ENCODE measurements at regions not wholly inside any gene's neighbourhood (a gene's known extent, or its start where the extent isn't known, plus 50 kb on each side); places are given as distances from the start of the nearest gene placed in this dataset.

DNA sequence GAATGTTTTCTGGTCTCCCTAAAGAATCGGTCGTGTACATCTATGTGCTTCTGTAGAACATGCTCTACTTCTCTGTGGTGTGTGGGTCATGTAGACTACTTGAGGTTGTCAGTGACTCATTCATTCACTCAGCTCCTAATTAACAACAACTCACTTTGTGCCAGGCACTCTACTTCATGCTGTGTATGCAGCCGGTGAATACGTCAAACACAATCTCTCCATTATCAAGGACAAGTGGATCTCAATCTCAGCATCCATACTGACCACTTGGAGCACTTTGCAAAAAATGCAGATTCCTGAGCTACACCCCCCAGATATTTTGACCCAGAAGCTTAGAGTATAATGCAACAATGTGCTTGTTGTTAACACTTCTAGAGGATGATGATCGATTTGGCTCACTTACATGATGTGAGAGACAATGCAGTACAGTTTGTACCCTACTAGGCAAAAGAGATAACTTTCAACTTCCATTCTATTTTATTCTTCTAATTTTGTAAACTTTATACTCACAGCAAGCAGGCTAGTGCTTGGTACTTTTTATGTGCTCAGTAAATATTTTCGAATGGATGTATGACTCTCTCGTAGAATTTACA lies 508.6 kb upstream of the ADAMTS5 start:
- DNase-seq (ENCODE audit: insufficient read length, low spot score) (no peak), FAIRE-seq (no peak)
- TF ChIP-seq, protein P1, sequence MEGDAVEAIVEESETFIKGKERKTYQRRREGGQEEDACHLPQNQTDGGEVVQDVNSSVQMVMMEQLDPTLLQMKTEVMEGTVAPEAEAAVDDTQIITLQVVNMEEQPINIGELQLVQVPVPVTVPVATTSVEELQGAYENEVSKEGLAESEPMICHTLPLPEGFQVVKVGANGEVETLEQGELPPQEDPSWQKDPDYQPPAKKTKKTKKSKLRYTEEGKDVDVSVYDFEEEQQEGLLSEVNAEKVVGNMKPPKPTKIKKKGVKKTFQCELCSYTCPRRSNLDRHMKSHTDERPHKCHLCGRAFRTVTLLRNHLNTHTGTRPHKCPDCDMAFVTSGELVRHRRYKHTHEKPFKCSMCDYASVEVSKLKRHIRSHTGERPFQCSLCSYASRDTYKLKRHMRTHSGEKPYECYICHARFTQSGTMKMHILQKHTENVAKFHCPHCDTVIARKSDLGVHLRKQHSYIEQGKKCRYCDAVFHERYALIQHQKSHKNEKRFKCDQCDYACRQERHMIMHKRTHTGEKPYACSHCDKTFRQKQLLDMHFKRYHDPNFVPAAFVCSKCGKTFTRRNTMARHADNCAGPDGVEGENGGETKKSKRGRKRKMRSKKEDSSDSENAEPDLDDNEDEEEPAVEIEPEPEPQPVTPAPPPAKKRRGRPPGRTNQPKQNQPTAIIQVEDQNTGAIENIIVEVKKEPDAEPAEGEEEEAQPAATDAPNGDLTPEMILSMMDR (IDR thresholded peaks at IDR 0.05; ENCODE audit: insufficient read depth, missing control alignments), result no peak

DNA sequence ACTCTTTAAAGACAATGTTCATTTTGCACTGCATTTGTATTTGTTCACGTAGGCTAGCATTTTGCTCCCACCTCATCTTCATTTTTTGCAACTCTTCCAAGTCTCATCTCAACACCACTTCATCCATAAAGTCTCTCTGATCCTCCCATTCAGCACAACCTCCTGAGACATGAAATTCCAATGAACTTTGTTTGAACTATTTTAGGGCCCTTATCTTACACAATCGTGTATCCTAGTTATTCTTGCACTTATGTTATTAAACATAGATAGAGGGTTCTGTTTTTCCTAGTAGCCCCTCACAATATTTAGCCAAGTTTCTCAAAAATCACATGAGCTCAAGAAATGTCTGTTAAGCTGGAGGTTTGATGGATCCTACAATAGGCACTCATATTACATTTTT lies 500.5 kb upstream of the ADAMTS5 start:
- TF ChIP-seq, protein P1 (IDR thresholded peaks at IDR 0.05; ENCODE audit: insufficient read depth, missing control alignments), result no peak
- DNase-seq (ENCODE audit: insufficient read length, low spot score), result no peak
- no peak for FAIRE-seq

DNA sequence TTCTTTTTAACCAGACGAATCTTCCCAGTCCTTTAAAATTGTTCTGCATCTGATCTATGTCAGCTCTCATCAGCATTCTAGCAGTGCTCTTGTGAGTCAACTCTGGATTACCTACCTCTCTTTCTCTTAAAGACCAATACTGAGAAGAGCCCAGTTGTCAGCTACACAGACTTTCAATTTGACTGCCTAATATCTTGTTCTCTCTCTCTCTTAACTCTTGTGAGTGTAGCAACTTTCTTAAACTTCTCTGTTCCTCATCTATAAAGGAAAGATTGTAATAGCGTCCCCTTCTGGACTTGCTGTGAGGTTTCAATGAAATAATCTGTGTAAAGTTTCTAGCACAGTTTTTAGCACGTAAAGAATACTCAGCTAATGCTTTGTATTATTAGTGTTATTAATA lies 499.3 kb upstream of the ADAMTS5 start:
- FAIRE-seq, result no peak

DNA sequence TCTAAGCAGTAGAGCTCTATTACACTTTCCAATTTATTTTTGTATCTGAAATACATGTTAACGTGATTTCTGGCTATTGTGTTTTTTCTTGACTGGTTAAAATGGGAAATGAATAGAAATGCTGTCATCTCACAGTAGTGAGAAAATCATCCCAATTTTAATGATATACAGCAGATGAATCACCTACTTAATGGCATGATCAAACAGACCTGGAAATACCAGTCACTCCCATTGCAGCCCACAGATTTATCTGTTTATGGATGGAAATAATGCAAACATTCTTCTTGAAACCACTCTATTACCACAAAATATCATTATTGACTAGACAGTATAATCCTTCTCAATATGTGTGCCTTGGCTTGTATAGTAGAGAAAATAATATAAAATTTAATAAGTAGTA lies 497.8 kb upstream of the ADAMTS5 start:
- TF ChIP-seq, protein P1 (IDR thresholded peaks at IDR 0.05; ENCODE audit: insufficient read depth, missing control alignments), result no peak
- DNase-seq (ENCODE audit: insufficient read length, low spot score) (no peak), FAIRE-seq (no peak)

More for the DNA sequence above, 499.3 kb upstream of the ADAMTS5 start:
- no peak for DNase-seq (ENCODE audit: insufficient read length, low spot score)
- TF ChIP-seq, protein P1 (IDR thresholded peaks at IDR 0.05; ENCODE audit: insufficient read depth, missing control alignments), result no peak

DNA sequence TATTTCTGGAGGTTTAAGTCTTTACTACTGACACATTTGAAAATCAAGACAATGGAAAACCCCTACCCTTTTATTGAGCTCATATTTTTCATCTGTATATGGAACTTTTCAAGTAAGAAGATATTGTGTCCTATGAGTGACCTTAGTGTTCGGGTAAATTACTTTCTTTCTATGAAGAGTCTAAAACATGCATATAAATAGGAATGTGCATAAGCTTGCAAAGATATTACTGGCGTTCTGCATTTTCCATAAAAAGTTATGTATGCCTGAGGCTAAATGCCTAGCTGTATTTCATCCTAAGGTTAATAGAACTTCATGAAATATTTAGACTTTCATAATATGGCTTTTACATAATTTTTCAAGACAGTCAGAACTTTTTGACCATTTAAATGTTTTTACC lies 495.8 kb upstream of the ADAMTS5 start:
- FAIRE-seq, result no peak
- TF ChIP-seq, protein P1 (IDR thresholded peaks at IDR 0.05; ENCODE audit: insufficient read depth, missing control alignments), result no peak
- DNase-seq (ENCODE audit: insufficient read length, low spot score), result no peak

DNA sequence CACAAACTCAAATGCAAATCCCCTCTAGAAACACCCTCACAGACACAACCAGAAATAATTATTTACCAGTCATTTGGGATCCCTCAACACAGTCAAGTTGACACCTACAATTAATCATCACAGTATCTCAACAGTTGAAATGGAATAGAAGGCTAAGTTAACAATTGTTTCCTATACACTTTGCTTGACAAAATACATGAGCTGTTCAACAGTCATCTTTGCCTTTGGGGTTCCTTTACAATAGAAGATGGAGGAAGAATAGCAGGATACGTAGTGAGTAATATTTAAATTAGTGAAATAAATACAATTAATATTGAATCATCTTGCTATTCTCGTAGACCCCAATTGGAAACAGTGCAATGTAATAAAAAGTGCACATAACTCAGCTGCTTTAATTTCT lies 487.3 kb upstream of the ADAMTS5 start:
- DNase-seq (ENCODE audit: insufficient read length, low spot score) (no peak), FAIRE-seq (no peak)
- TF ChIP-seq, protein P1 (IDR thresholded peaks at IDR 0.05; ENCODE audit: insufficient read depth, missing control alignments), result no peak

DNA sequence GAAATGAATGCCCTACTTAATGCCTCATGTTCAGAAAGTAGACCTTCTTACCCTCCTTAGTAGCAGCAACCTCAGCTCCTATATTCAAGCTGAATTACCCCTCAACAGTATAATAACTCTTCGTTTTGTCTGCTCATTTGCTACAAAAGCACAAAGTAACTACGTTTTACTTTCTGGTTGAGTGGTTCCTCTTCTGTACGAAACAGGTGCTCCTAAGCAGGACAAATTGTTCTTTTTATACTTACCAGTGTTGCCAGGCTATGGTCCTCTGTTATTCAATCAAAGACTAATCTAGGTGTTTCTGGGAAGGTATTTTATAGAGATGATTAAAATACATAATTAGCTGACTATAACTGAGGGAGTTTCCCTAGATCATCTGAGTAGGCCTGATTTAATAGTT lies 484.2 kb upstream of the ADAMTS5 start:
- FAIRE-seq (no peak), DNase-seq (ENCODE audit: insufficient read length, low spot score) (no peak)
- TF ChIP-seq, protein P1 (IDR thresholded peaks at IDR 0.05; ENCODE audit: insufficient read depth, missing control alignments), result no peak

Measured in D721Med (cell line).